Esophagus muscularis mucosa (tissue), 3 donors: ENCODE measurements at regions not wholly inside any gene's neighbourhood (a gene's known extent, or its start where the extent isn't known, plus 50 kb on each side); places are given as distances from the start of the nearest gene placed in this dataset.

Experiments used
- EP300 ChIP-seq: sonication (generic); formaldehyde crosslinking; IDR thresholded peaks from one replicate; pipeline ENCODE4 v1.6.1; 2017; ENCODE audit warnings: antibody characterized with exemption
- TF ChIP-seq, protein P1 (sequence below), 3 experiments: fragments of 200-600 bp in 2 of 3; fragments of 450-650 bp in 1 of 3; sonication (generic) in 2 of 3; IDR thresholded peaks; one replicate each; pipeline ENCODE4 v1.5.1; 2017 to 2019; ENCODE audit warnings: antibody characterized with exemption in 3 of 3, mild to moderate bottlenecking in 2 of 3, moderate library complexity in 1 of 3

DNA sequence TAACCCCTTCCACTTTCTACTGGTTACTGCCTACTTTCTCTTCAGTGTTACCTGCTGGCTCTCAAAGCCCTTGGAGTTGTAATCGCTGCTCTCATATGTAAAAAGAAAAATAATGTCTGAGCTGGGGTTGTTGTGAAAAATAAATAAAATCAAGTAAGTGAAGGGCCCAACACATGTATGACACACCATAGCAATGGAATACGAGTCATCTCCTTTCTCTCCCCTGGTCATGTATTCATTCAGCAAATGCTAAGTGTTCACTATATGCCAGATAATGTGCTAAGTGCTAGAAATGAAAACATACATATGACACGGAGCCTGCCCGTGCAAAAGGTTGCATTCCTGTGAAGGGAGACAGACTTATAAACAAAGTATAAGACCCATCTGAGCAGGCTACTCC, 535.0 kb downstream of the RFC3 start:
- TF ChIP-seq, protein P1, sequence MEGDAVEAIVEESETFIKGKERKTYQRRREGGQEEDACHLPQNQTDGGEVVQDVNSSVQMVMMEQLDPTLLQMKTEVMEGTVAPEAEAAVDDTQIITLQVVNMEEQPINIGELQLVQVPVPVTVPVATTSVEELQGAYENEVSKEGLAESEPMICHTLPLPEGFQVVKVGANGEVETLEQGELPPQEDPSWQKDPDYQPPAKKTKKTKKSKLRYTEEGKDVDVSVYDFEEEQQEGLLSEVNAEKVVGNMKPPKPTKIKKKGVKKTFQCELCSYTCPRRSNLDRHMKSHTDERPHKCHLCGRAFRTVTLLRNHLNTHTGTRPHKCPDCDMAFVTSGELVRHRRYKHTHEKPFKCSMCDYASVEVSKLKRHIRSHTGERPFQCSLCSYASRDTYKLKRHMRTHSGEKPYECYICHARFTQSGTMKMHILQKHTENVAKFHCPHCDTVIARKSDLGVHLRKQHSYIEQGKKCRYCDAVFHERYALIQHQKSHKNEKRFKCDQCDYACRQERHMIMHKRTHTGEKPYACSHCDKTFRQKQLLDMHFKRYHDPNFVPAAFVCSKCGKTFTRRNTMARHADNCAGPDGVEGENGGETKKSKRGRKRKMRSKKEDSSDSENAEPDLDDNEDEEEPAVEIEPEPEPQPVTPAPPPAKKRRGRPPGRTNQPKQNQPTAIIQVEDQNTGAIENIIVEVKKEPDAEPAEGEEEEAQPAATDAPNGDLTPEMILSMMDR (IDR thresholded peaks at IDR 0.05), result no peak
- no peak for TF ChIP-seq EP300
